Sigmoid colon (tissue), 6 donors: ENCODE measurements at regions not wholly inside any gene's neighbourhood (a gene's known extent, or its start where the extent isn't known, plus 50 kb on each side); places are given as distances from the start of the nearest gene placed in this dataset.

Experiments used
- DNase-seq: peaks from one replicate; pipeline ENCODE4 v3.0.0-alpha.2; 2019
- H3K27ac ChIP-seq, 4 donors: fragments of 200-600 bp; sonication (generic); one replicate each; pipeline ENCODE4 v1.5.1; 2016 to 2019; ENCODE audit warnings: mild to moderate bottlenecking in 1 of 4
- H3K27me3 ChIP-seq, 3 donors: fragments of 200-600 bp; sonication (generic); one replicate each; pipeline ENCODE4 v1.5.1; 2019; ENCODE audit warnings: mild to moderate bottlenecking in 1 of 3
- H3K36me3 ChIP-seq, 4 donors: fragments of 200-600 bp; sonication (generic); one replicate each; pipeline ENCODE4 v1.5.1; 2016 to 2019
- H3K4me1 ChIP-seq, 4 donors: fragments of 200-600 bp; sonication (generic); one replicate each; pipeline ENCODE4 v1.5.1; 2017 to 2019
- H3K4me3 ChIP-seq, 4 donors: fragments of 200-600 bp; sonication (generic); one replicate each; pipeline ENCODE4 v1.5.1; 2017 to 2019; ENCODE audit warnings: mild to moderate bottlenecking in 2 of 4, moderate library complexity in 1 of 4
- H3K9me3 ChIP-seq, 4 donors: fragments of 200-600 bp in 3 of 4; sonication (generic) in 3 of 4; one replicate each; pipeline versions ENCODE4 v1.5.1 to v1.6.1; 2013 to 2019
- CTCF ChIP-seq, 4 experiments: fragments of 450-650 bp in 3 of 4; fragments of 200-600 bp in 1 of 4; IDR thresholded peaks; one replicate each; pipeline ENCODE4 v1.5.1; 2016 to 2019; ENCODE audit warnings: antibody characterized with exemption in 4 of 4, mild to moderate bottlenecking in 3 of 4, moderate library complexity in 2 of 4
- EP300 ChIP-seq, 4 donors: sonication (generic); formaldehyde crosslinking; IDR thresholded peaks; one replicate each; pipeline ENCODE4 v1.6.1; 2017; ENCODE audit warnings: antibody characterized with exemption in 4 of 4
- POLR2A ChIP-seq, 2 donors: fragments of 450-650 bp; IDR thresholded peaks; one replicate each; pipeline ENCODE4 v1.6.1; 2016; ENCODE audit warnings: antibody characterized with exemption in 2 of 2, mild to moderate bottlenecking in 2 of 2, moderate library complexity in 2 of 2
- POLR2AphosphoS5 ChIP-seq, 4 donors: sonication (generic); formaldehyde crosslinking; IDR thresholded peaks; one replicate each; pipeline ENCODE4 v1.6.1; 2017; ENCODE audit warnings: antibody characterized with exemption in 4 of 4
- WGBS, 2 donors: extraction: QIAGEN DNeasy Blood & Tissue Kit; methylation state at CpG; one replicate each; pipeline ENCODE4 v1.1.7; 2013; 5-methylcytosine and 5-hydroxymethylcytosine counted together
- intact Hi-C: fragments of 100-400 bp; cut with DNase I; formaldehyde crosslinking; loops from one replicate; pipeline ENCODE4 v1.15.1; 2023
- donor health status: healthy with polysubstance abuse.
- donor health status: healthy.

- H3K4me1 ChIP-seq, result no peaks in the 10 kb centered on the region
- H3K9me3 ChIP-seq, result no peaks in the 10 kb centered on the region
- no peaks in the 10 kb centered on the region for H3K36me3 ChIP-seq
- peak; percentile 36 for DNase-seq
- WGBS, 2 donors, result 81 to 85% methylated on average over 10 of the region's 10 CpGs
- intact Hi-C loops, result no loop called here
- H3K4me3 ChIP-seq, result no peak overlapping the region
- no peak for TF ChIP-seq EP300 (IDR thresholded peaks at IDR 0.05)
- TF ChIP-seq POLR2AphosphoS5 (IDR thresholded peaks at IDR 0.05), result no peak
- TF ChIP-seq POLR2A (IDR thresholded peaks at IDR 0.05), result no peak
- no peak for TF ChIP-seq CTCF (IDR thresholded peaks at IDR 0.05)
- H3K27ac ChIP-seq, result no peak overlapping the region
- H3K27me3 ChIP-seq, result peaks cover 0 to 5% (median 0%) of the 10 kb centered on the region in 3 donors
Observed at GRCh38 chr20:61056116-61056515, 195.9 kb upstream of the CDH4 start.

DNA sequence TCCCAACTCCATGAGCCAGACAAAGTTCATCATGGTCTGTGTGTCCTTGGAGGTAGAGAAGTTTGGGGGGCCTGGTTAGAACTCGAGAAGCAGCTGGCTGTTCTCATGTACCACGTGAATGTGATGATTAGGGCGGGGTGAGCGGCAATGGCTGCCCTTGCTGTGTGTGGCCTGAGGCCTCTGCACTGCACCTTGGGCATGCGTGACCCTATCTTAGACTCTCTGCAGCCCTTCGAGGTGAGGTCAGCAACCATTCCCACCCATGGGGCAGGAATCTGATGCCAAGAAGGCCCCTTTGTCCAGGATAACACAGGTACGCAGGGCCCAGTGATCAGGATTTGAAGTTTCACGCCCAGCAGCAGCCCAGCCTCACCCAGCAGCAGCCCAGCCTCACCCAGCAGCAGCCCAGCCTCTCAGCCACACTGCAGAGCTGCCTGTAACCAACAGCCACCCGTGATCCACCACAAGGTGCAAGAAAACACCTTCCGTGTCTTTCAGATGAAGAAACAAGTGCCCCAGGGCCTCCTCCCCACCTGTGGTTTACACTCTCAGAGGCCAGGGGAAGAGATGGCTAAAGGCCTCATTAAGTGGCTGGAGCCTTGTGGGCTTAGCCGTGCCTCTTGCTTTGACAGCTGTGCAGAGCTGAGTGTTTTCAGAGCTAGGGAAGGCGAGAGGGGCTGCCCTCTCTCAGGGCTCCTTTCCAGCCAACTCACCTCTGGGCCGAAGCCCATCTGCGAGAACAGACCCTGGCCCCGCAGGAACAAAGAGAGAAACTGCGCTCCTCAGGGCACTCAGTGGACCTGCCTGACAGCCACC is 195.2 kb upstream of the CDH4 start:
- Histone ChIP-seq H3K27ac (no peak overlapping the region), H3K4me1 (no peaks in the 10 kb centered on the region), H3K36me3 (no peaks in the 10 kb centered on the region), H3K9me3 (no peaks in the 10 kb centered on the region), H3K27me3 (peaks cover 0 to 5% (median 0%) of the 10 kb centered on the region in 3 donors), H3K4me3 (no peak overlapping the region)
- TF ChIP-seq POLR2A (IDR thresholded peaks at IDR 0.05), result no peak
- no peak for TF ChIP-seq CTCF (IDR thresholded peaks at IDR 0.05)
- no peak for TF ChIP-seq POLR2AphosphoS5 (IDR thresholded peaks at IDR 0.05)
- TF ChIP-seq EP300 (IDR thresholded peaks at IDR 0.05), result no peak
- WGBS, 2 donors, result 67 to 72% methylated on average over 16 of the region's 16 CpGs
- intact Hi-C loops, result no loop called here
- DNase-seq, result peak; percentile 41

GRCh38 chr20:61057443-61058121 is 194.5 kb upstream of the CDH4 start:
- intact Hi-C loops, result no loop called here
- H3K4me1 ChIP-seq, result no peaks in the 10 kb centered on the region
- no peaks in the 10 kb centered on the region for H3K36me3 ChIP-seq
- no peaks in the 10 kb centered on the region for H3K9me3 ChIP-seq
- peak; percentile 50 for DNase-seq
- WGBS, 2 donors, result 81 to 82% methylated on average over 20 of the region's 20 CpGs
- peaks cover 0 to 5% (median 0%) of the 10 kb centered on the region in 3 donors for H3K27me3 ChIP-seq
- TF ChIP-seq POLR2AphosphoS5 (IDR thresholded peaks at IDR 0.05) (no peak), POLR2A (IDR thresholded peaks at IDR 0.05) (no peak), EP300 (IDR thresholded peaks at IDR 0.05) (no peak), CTCF (IDR thresholded peaks at IDR 0.05) (no peak)
- no peak overlapping the region for H3K27ac ChIP-seq
- H3K4me3 ChIP-seq, result no peak overlapping the region

DNA sequence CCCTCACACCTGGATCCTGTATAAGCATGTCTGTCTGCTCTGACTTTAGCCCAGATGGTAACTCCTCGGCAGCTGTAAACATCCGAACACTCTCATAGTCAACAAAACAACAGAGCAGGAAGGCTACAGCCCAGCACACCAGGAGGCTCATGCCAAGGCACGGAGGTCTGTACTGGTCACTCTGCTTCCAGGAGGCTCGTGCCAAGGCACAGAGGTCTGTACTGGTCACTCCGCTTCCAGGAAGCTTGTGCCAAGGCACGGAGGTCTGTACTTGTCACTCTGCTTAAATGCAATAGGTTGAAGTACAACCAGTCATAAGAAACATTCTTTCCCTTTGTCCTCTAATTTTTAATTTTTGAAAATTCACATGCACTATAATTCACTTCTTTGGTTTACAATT is 190.1 kb upstream of the CDH4 start:
- no peaks in the 10 kb centered on the region for H3K27me3 ChIP-seq
- no peak for DNase-seq
- no peak overlapping the region for H3K27ac ChIP-seq
- H3K4me1 ChIP-seq, result no peaks in the 10 kb centered on the region
- TF ChIP-seq POLR2AphosphoS5 (IDR thresholded peaks at IDR 0.05) (no peak), POLR2A (IDR thresholded peaks at IDR 0.05) (no peak), CTCF (IDR thresholded peaks at IDR 0.05) (no peak), EP300 (IDR thresholded peaks at IDR 0.05) (no peak)
- no peaks in the 10 kb centered on the region for H3K9me3 ChIP-seq
- H3K4me3 ChIP-seq, result no peak overlapping the region
- 53 to 59% methylated on average over 6 of the region's 6 CpGs for WGBS, 2 donors
- intact Hi-C loops, result no loop called here
- H3K36me3 ChIP-seq, result no peaks in the 10 kb centered on the region
